ENCODE measurements at regions not wholly inside any gene's neighbourhood (a gene's known extent, or its start where the extent isn't known, plus 50 kb on each side); places are given as distances from the start of the nearest gene placed in this dataset.

- TF ChIP-seq SUZ12 (IDR thresholded peaks at IDR 0.05) (no peak), PKNOX1 (IDR thresholded peaks at IDR 0.05) (no peak), ELF4 (IDR thresholded peaks at IDR 0.05) (no peak), ARNT (IDR thresholded peaks at IDR 0.05) (no peak)
- ChIA-PET POLR2A (no interaction called here), CTCF (interaction anchor here (0.6 kb wide), 1 partner anchor 739 kb away, joined by 3 read pairs; no protein-coding TSS in a partner anchor)
- no peak for DNase-seq (ENCODE audit: extremely low spot score)
Observed at GRCh38 chr10:127610816-127611215, 61.7 kb downstream of the NPS start.

GRCh38 chr10:127614484-127615017 is 65.4 kb downstream of the NPS start:
- ChIA-PET CTCF (no interaction called here), POLR2A (no interaction called here)
- no peak for TF ChIP-seq FOXA1 (IDR thresholded peaks at IDR 0.05)
- TF ChIP-seq BHLHE40 (IDR thresholded peaks at IDR 0.05; ENCODE audit: borderline replicate concordance) = no peak
- TF ChIP-seq SP1 (IDR thresholded peaks at IDR 0.05) = no peak
- TF ChIP-seq FOXM1 (IDR thresholded peaks at IDR 0.05; ENCODE audit: borderline replicate concordance) = no peak
- TF ChIP-seq HDGF (IDR thresholded peaks at IDR 0.05; ENCODE audit: borderline replicate concordance) = no peak
- no peak for TF ChIP-seq ARNT (IDR thresholded peaks at IDR 0.05)
- TF ChIP-seq ELF4 (IDR thresholded peaks at IDR 0.05) = no peak
- no peak for TF ChIP-seq ZNF384 (IDR thresholded peaks at IDR 0.05)
- TF ChIP-seq FOXK2 (IDR thresholded peaks at IDR 0.05) = no peak
- TF ChIP-seq L3MBTL2 (conservative IDR thresholded peaks at IDR 0.05) = no peak
- DNase-seq (ENCODE audit: extremely low spot score) = no peak

- TF ChIP-seq ARNT (IDR thresholded peaks at IDR 0.05) (no peak), SUZ12 (IDR thresholded peaks at IDR 0.05) (no peak), ZNF384 (IDR thresholded peaks at IDR 0.05) (no peak), NFRKB (IDR thresholded peaks at IDR 0.05) (no peak), LEF1 (IDR thresholded peaks at IDR 0.05; ENCODE audit: borderline replicate concordance) (no peak), SP1 (IDR thresholded peaks at IDR 0.05) (no peak)
- DNase-seq (ENCODE audit: extremely low spot score) = no peak
- ChIA-PET CTCF (no interaction called here), POLR2A (no interaction called here)
Observed at GRCh38 chr10:127618797-127619196, 69.7 kb downstream of the NPS start.

GRCh38 chr10:127619546-127620325 is 70.6 kb downstream of the NPS start:
- DNase-seq (ENCODE audit: extremely low spot score) = no peak
- CTCF ChIA-PET = no interaction called here
- TF ChIP-seq ELF4 (IDR thresholded peaks at IDR 0.05) (no peak), NFRKB (IDR thresholded peaks at IDR 0.05) (no peak), LEF1 (IDR thresholded peaks at IDR 0.05; ENCODE audit: borderline replicate concordance) (no peak), L3MBTL2 (conservative IDR thresholded peaks at IDR 0.05) (no peak), PKNOX1 (IDR thresholded peaks at IDR 0.05) (no peak), SUZ12 (IDR thresholded peaks at IDR 0.05) (no peak), BHLHE40 (IDR thresholded peaks at IDR 0.05; ENCODE audit: borderline replicate concordance) (no peak), CTBP1 (IDR thresholded peaks at IDR 0.05; ENCODE audit: borderline replicate concordance) (no peak), HDGF (IDR thresholded peaks at IDR 0.05; ENCODE audit: borderline replicate concordance) (no peak), ARNT (IDR thresholded peaks at IDR 0.05) (no peak), ZNF384 (IDR thresholded peaks at IDR 0.05) (no peak), FOXM1 (IDR thresholded peaks at IDR 0.05; ENCODE audit: borderline replicate concordance) (no peak), FOXA1 (IDR thresholded peaks at IDR 0.05) (no peak), FOXK2 (IDR thresholded peaks at IDR 0.05) (no peak)
- POLR2A ChIA-PET = no interaction called here

- CTCF ChIA-PET = no interaction called here
- no peak for DNase-seq (ENCODE audit: extremely low spot score)
- POLR2A ChIA-PET = no interaction called here
- TF ChIP-seq FOXA1 (IDR thresholded peaks at IDR 0.05) (no peak), HDGF (IDR thresholded peaks at IDR 0.05; ENCODE audit: borderline replicate concordance) (no peak), ELF4 (IDR thresholded peaks at IDR 0.05) (no peak), FOXM1 (IDR thresholded peaks at IDR 0.05; ENCODE audit: borderline replicate concordance) (no peak)
Observed at GRCh38 chr10:127635882-127636281, 86.8 kb downstream of the NPS start.

- ChIA-PET CTCF (no interaction called here), POLR2A (no interaction called here)
- TF ChIP-seq SUZ12 (IDR thresholded peaks at IDR 0.05) (no peak), ELF4 (IDR thresholded peaks at IDR 0.05) (no peak), ARNT (IDR thresholded peaks at IDR 0.05) (no peak), PKNOX1 (IDR thresholded peaks at IDR 0.05) (no peak), LEF1 (IDR thresholded peaks at IDR 0.05; ENCODE audit: borderline replicate concordance) (no peak), HDGF (IDR thresholded peaks at IDR 0.05; ENCODE audit: borderline replicate concordance) (no peak), FOXK2 (IDR thresholded peaks at IDR 0.05) (no peak), FOXA1 (IDR thresholded peaks at IDR 0.05) (no peak), ZNF384 (IDR thresholded peaks at IDR 0.05) (no peak), TARDBP (IDR thresholded peaks at IDR 0.05) (no peak), L3MBTL2 (conservative IDR thresholded peaks at IDR 0.05) (no peak), SP1 (IDR thresholded peaks at IDR 0.05) (no peak), FOXM1 (IDR thresholded peaks at IDR 0.05; ENCODE audit: borderline replicate concordance) (no peak)
- no peak for DNase-seq (ENCODE audit: extremely low spot score)
Observed at GRCh38 chr10:127648885-127649284, 88.1 kb upstream of the FOXI2 start.

Measured in HEK293T (cell line).